Chondrocyte (in vitro differentiated cells): ENCODE measurements at regions not wholly inside any gene's neighbourhood (a gene's known extent, or its start where the extent isn't known, plus 50 kb on each side); places are given as distances from the start of the nearest gene placed in this dataset.
"Not testable (repeated sequence)": the region's sequence is repeated elsewhere in the genome, so short reads cannot be mapped to it uniquely, and the experiment has no call there.

ENCODE experiments used
- DNase-seq: peaks from one replicate; pipeline ENCODE4 v3.0.0; 2021; ENCODE audit warnings: mixed read lengths, low spot score
- H3K27ac Mint-ChIP-seq: one replicate; pipeline ENCODE4 v1.8.0; 2021; ENCODE audit warnings: mild to moderate bottlenecking, moderate library complexity, mixed read lengths; ENCODE audit not compliant: unreplicated experiment
- H3K27me3 Mint-ChIP-seq: 2 replicates; pipeline ENCODE4 v1.8.0; 2021; ENCODE audit warnings: low read depth, mixed read lengths
- H3K36me3 Mint-ChIP-seq: 2 replicates; pipeline ENCODE4 v1.8.0; 2021; ENCODE audit warnings: low read depth, mixed read lengths
- H3K4me1 Mint-ChIP-seq: 2 replicates; pipeline ENCODE4 v1.8.0; 2021; ENCODE audit warnings: low read depth, mild to moderate bottlenecking, mixed read lengths
- H3K4me3 Mint-ChIP-seq: one replicate; pipeline ENCODE4 v1.8.0; 2021; ENCODE audit warnings: mild to moderate bottlenecking, moderate library complexity, mixed read lengths; ENCODE audit not compliant: unreplicated experiment
- H3K9me3 Mint-ChIP-seq: 2 replicates; pipeline ENCODE4 v1.8.0; 2021; ENCODE audit warnings: low read depth, mixed read lengths
- TF ChIP-seq, protein P1 (sequence below): fragments of 200-600 bp; sonication (generic); IDR thresholded peaks from 2 replicates; pipeline ENCODE4 v1.5.0; 2021; ENCODE audit warnings: antibody characterized with exemption, mild to moderate bottlenecking, moderate library complexity

DNA sequence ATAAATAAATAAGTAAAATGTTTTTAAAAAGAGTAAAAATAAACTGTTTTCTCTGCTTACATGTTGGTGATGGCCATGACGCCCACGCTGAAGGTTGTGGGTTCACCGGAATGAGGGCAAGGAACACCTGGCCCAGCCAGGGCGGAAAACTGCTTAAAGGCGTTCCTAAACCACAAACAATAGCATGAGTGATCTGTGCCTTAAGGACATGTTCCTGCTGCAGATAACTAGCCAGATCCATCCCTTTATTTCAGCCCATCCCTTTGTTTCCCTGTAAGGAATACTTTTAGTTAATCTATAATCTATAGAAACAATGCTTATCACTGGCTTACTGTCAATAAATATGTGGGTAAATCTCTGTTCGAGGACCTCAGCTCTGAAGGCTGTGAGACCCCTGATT lies 63.3 kb upstream of the CEP78 start:
- H3K27ac Mint-ChIP-seq, H3K4me3 Mint-ChIP-seq, H3K36me3 Mint-ChIP-seq, DNase-seq, H3K4me1 Mint-ChIP-seq: not testable (repeated sequence)
- Mint-ChIP-seq H3K27me3 (peaks cover 21% of the 10 kb centered on the region), H3K9me3 (peaks cover 20% of the 10 kb centered on the region)

GRCh38 chr9:78171651-78172050 lies 64.2 kb upstream of the CEP78 start:
- peaks cover 2% of the 10 kb centered on the region for H3K4me1 Mint-ChIP-seq
- peaks cover 20% of the 10 kb centered on the region for H3K9me3 Mint-ChIP-seq
- H3K36me3 Mint-ChIP-seq: peaks cover 4% of the 10 kb centered on the region
- H3K4me3 Mint-ChIP-seq: no peak overlapping the region
- H3K27ac Mint-ChIP-seq: no peak overlapping the region
- TF ChIP-seq, protein P1, sequence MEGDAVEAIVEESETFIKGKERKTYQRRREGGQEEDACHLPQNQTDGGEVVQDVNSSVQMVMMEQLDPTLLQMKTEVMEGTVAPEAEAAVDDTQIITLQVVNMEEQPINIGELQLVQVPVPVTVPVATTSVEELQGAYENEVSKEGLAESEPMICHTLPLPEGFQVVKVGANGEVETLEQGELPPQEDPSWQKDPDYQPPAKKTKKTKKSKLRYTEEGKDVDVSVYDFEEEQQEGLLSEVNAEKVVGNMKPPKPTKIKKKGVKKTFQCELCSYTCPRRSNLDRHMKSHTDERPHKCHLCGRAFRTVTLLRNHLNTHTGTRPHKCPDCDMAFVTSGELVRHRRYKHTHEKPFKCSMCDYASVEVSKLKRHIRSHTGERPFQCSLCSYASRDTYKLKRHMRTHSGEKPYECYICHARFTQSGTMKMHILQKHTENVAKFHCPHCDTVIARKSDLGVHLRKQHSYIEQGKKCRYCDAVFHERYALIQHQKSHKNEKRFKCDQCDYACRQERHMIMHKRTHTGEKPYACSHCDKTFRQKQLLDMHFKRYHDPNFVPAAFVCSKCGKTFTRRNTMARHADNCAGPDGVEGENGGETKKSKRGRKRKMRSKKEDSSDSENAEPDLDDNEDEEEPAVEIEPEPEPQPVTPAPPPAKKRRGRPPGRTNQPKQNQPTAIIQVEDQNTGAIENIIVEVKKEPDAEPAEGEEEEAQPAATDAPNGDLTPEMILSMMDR: no peak
- no peak for DNase-seq
- H3K27me3 Mint-ChIP-seq: peaks cover 18% of the 10 kb centered on the region

DNA sequence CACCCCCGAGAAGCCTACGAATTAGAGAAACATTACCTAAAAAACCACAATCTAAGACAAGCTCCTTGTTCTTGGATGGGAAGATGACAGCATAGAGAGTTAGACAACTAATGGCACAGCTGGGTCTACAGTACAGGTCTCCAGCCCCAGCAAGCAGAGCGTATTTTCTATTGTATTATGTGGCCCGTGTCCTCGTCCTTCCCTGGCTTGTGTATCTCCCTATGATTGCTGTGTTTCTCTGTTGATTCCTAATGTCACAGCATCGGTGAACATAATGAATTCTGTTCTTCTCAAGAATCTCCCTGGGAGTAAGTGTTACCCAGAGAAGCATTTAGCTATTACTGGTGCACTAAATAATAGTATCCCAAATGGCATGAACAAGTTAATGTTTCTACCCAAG lies 66.8 kb upstream of the CEP78 start:
- no peak for DNase-seq
- Mint-ChIP-seq H3K36me3 (peaks cover 4% of the 10 kb centered on the region), H3K27ac (no peak overlapping the region), H3K4me3 (no peak overlapping the region), H3K4me1 (peaks cover 2% of the 10 kb centered on the region), H3K27me3 (peaks cover 15% of the 10 kb centered on the region), H3K9me3 (peaks cover 23% of the 10 kb centered on the region)
- TF ChIP-seq, protein P1: no peak

- Mint-ChIP-seq H3K9me3 (peaks cover 24% of the 10 kb centered on the region), H3K4me3 (no peak overlapping the region), H3K4me1 (peaks cover 2% of the 10 kb centered on the region), H3K27ac (no peak overlapping the region), H3K36me3 (peaks cover 10% of the 10 kb centered on the region), H3K27me3 (peaks cover 15% of the 10 kb centered on the region)
- no peak for DNase-seq
- TF ChIP-seq, protein P1: no peak
These were observed 68.5 kb upstream of the CEP78 start for GRCh38 chr9:78167356-78167755.

DNA sequence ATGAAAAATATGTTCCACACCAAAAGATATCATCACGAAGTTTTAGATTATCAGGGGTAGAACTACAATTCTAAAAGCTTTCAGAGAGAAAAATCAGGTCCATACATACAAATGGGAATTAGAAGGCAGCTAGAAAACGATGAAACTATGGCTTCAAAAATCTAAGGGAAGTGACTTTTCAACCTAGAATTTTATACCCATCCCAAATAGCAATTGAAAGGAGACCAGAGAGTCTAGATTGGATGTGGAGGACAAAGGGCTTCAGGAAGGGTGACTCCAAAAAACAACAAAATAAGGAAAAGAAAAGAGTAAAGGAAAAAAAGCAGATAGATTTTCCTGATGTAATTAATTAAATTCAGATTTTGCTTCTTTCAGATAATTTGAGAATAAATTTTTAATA lies 72.0 kb upstream of the CEP78 start:
- Mint-ChIP-seq H3K4me3 (no peak overlapping the region), H3K36me3 (peaks cover 7% of the 10 kb centered on the region), H3K9me3 (peaks cover 19% of the 10 kb centered on the region), H3K4me1 (peaks cover 2% of the 10 kb centered on the region), H3K27me3 (peaks cover 10% of the 10 kb centered on the region), H3K27ac (no peak overlapping the region)
- TF ChIP-seq, protein P1: no peak
- DNase-seq: no peak

- TF ChIP-seq, protein P1: no peak
- no peak overlapping the region for H3K27ac Mint-ChIP-seq
- H3K27me3 Mint-ChIP-seq: peaks cover 19% of the 10 kb centered on the region
These were observed 77.6 kb upstream of the CEP78 start for GRCh38 chr9:78158286-78158685.

More at GRCh38 chr9:78158286-78158685, 77.6 kb upstream of the CEP78 start:
- DNase-seq: no peak
- peaks cover 24% of the 10 kb centered on the region for H3K9me3 Mint-ChIP-seq
- no peak overlapping the region for H3K4me3 Mint-ChIP-seq
- peaks cover 1% of the 10 kb centered on the region for H3K36me3 Mint-ChIP-seq
- no peaks in the 10 kb centered on the region for H3K4me1 Mint-ChIP-seq
